ENCODE measurements at regions not wholly inside any gene's neighbourhood (a gene's known extent, or its start where the extent isn't known, plus 50 kb on each side); places are given as distances from the start of the nearest gene placed in this dataset.
"Not testable (repeated sequence)": the region's sequence is repeated elsewhere in the genome, so short reads cannot be mapped to it uniquely, and the experiment has no call there.

DNA sequence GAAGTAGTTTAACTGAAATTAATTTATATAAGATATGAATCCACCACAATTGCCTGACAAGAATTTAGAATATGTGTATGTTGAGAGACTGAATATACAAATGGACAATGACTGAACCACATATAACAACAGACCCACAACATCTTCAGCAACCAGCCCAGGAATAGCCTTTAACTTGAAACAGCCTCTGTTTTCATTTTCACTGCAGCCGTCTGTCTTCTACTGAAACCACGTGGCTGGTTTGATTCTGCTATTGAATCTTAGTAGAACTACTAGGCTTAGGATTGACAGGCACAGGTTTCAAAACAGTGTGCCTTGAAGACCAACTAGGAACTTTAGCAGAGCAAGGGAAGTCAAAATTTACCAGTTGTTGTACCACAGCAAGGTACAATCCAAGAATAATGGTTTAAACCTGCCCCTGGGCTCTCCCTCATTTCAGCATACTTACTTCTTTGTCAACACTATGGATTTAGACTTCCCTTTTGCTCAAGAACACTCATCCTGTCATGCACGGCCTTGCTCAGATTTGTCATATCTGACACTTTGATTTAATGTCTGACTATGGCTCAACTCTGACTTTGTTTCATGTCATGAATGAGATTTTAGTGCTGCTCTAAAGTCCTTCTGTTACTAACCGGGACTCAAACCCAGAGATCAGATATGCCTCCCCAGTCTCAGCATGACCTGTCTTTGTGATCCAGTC, 355.0 kb downstream of the KIF2B start:
- Mint-ChIP-seq H3K4me3 (no peak overlapping the region), H3K27ac (no peak overlapping the region), H3K36me3 (ENCODE audit: low read depth) (no peaks in the 10 kb centered on the region), H3K27me3 (ENCODE audit: low read depth) (no peaks in the 10 kb centered on the region), H3K9me3 (peaks cover 27% of the 10 kb centered on the region), H3K4me1 (ENCODE audit: low read depth) (no peaks in the 10 kb centered on the region)
- DNase-seq (ENCODE audit: low spot score), result no peak

GRCh38 chr17:54180950-54181349, 358.2 kb downstream of the KIF2B start:
- H3K4me3 Mint-ChIP-seq, result no peak overlapping the region
- H3K27ac Mint-ChIP-seq, result no peak overlapping the region
- DNase-seq (ENCODE audit: low spot score), result no peak
- H3K9me3 Mint-ChIP-seq, result peaks cover 38% of the 10 kb centered on the region
- no peaks in the 10 kb centered on the region for H3K27me3 Mint-ChIP-seq (ENCODE audit: low read depth)
- no peaks in the 10 kb centered on the region for H3K36me3 Mint-ChIP-seq (ENCODE audit: low read depth)
- H3K4me1 Mint-ChIP-seq (ENCODE audit: low read depth), result no peaks in the 10 kb centered on the region

DNA sequence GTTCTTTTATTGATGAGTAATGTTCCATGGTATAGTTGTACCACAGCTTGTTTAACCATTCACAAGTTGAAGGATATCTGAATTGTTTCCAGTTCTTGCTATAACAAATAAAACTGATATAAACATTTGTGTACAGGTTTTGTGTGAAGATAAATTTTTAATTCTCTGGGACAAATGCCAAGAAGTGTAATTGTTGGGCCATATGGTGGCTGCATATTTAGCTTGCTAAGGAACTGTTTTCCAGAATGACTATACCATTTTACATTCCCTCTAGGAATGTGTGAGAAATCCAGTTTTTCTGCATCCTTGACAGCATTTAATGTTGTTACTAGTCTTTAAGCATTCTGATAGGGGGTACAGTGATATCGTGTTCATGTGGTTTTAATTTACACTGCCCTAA, 368.5 kb downstream of the KIF2B start:
- no peak overlapping the region for H3K4me3 Mint-ChIP-seq

DNA sequence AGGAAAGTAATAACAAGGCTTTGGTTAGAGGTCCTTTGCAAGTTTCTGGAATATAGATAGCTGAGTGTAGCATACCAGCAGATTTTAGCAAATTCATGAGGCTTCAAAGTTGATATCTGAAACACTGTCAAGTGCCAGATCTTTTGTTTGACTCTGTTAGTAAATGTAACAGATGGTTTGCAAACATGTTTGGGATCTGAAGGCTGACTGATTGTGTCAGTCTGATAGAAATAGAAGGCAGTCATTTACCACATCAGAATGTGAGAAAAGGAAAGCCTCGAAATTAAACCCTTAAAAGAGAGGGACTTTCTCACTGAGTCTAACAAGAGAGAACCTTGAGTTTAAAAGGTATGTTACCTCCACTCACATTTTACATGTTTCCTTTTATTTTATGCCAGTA, 371.5 kb downstream of the KIF2B start:
- peaks cover 28% of the 10 kb centered on the region for H3K9me3 Mint-ChIP-seq
- no peaks in the 10 kb centered on the region for H3K27me3 Mint-ChIP-seq (ENCODE audit: low read depth)
- H3K27ac Mint-ChIP-seq, result no peak overlapping the region
- no peak overlapping the region for H3K4me3 Mint-ChIP-seq
- no peaks in the 10 kb centered on the region for H3K4me1 Mint-ChIP-seq (ENCODE audit: low read depth)
- no peaks in the 10 kb centered on the region for H3K36me3 Mint-ChIP-seq (ENCODE audit: low read depth)
- DNase-seq (ENCODE audit: low spot score), result no peak

More for the DNA sequence above, 368.5 kb downstream of the KIF2B start:
- Mint-ChIP-seq H3K36me3 (ENCODE audit: low read depth) (no peaks in the 10 kb centered on the region), H3K27me3 (ENCODE audit: low read depth) (no peaks in the 10 kb centered on the region), H3K27ac (no peak overlapping the region), H3K9me3 (peaks cover 29% of the 10 kb centered on the region), H3K4me1 (ENCODE audit: low read depth) (no peaks in the 10 kb centered on the region)
- no peak for DNase-seq (ENCODE audit: low spot score)

- Mint-ChIP-seq H3K36me3 (ENCODE audit: low read depth) (no peaks in the 10 kb centered on the region), H3K4me1 (ENCODE audit: low read depth) (no peaks in the 10 kb centered on the region), H3K9me3 (peaks cover 18% of the 10 kb centered on the region), H3K27ac (no peak overlapping the region), H3K4me3 (no peak overlapping the region), H3K27me3 (ENCODE audit: low read depth) (no peaks in the 10 kb centered on the region)
- no peak for DNase-seq (ENCODE audit: low spot score)
Observed at GRCh38 chr17:54196751-54197150, 374.0 kb downstream of the KIF2B start.

- DNase-seq (ENCODE audit: low spot score); H3K9me3 Mint-ChIP-seq; H3K27me3 Mint-ChIP-seq (ENCODE audit: low read depth); H3K27ac Mint-ChIP-seq; H3K36me3 Mint-ChIP-seq (ENCODE audit: low read depth); H3K4me3 Mint-ChIP-seq; H3K4me1 Mint-ChIP-seq (ENCODE audit: low read depth): not testable (repeated sequence)
Observed at GRCh38 chr17:54201380-54201779, 378.7 kb downstream of the KIF2B start.

GRCh38 chr17:54220829-54221228, 398.1 kb downstream of the KIF2B start:
- Mint-ChIP-seq H3K27ac (no peak overlapping the region), H3K9me3 (peaks cover 15% of the 10 kb centered on the region)
- no peak for DNase-seq (ENCODE audit: low spot score)

GRCh38 chr17:54221499-54221898, 398.8 kb downstream of the KIF2B start:
- Mint-ChIP-seq H3K27ac (no peak overlapping the region), H3K4me3 (no peak overlapping the region), H3K4me1 (ENCODE audit: low read depth) (no peaks in the 10 kb centered on the region), H3K9me3 (peaks cover 10% of the 10 kb centered on the region), H3K36me3 (ENCODE audit: low read depth) (no peaks in the 10 kb centered on the region), H3K27me3 (ENCODE audit: low read depth) (no peaks in the 10 kb centered on the region)
- DNase-seq (ENCODE audit: low spot score), result no peak

More at GRCh38 chr17:54220829-54221228, 398.1 kb downstream of the KIF2B start:
- H3K36me3 Mint-ChIP-seq (ENCODE audit: low read depth), result no peaks in the 10 kb centered on the region
- H3K4me1 Mint-ChIP-seq (ENCODE audit: low read depth), result no peaks in the 10 kb centered on the region
- H3K4me3 Mint-ChIP-seq, result no peak overlapping the region
- H3K27me3 Mint-ChIP-seq (ENCODE audit: low read depth), result no peaks in the 10 kb centered on the region

GRCh38 chr17:54235571-54235970, 412.8 kb downstream of the KIF2B start:
- Mint-ChIP-seq H3K36me3 (ENCODE audit: low read depth) (no peaks in the 10 kb centered on the region), H3K4me3 (no peak overlapping the region)
- DNase-seq (ENCODE audit: low spot score), result no peak

GRCh38 chr17:54237911-54238515, 415.3 kb downstream of the KIF2B start:
- no peaks in the 10 kb centered on the region for H3K36me3 Mint-ChIP-seq (ENCODE audit: low read depth)
- no peaks in the 10 kb centered on the region for H3K27me3 Mint-ChIP-seq (ENCODE audit: low read depth)
- H3K4me3 Mint-ChIP-seq, result no peak overlapping the region
- peaks cover 31% of the 10 kb centered on the region for H3K9me3 Mint-ChIP-seq
- DNase-seq (ENCODE audit: low spot score), result no peak
- no peak overlapping the region for H3K27ac Mint-ChIP-seq
- H3K4me1 Mint-ChIP-seq (ENCODE audit: low read depth), result no peaks in the 10 kb centered on the region

More at GRCh38 chr17:54235571-54235970, 412.8 kb downstream of the KIF2B start:
- H3K9me3 Mint-ChIP-seq, result peaks cover 30% of the 10 kb centered on the region
- no peak overlapping the region for H3K27ac Mint-ChIP-seq
- no peaks in the 10 kb centered on the region for H3K4me1 Mint-ChIP-seq (ENCODE audit: low read depth)
- no peaks in the 10 kb centered on the region for H3K27me3 Mint-ChIP-seq (ENCODE audit: low read depth)

- Mint-ChIP-seq H3K27ac (no peak overlapping the region), H3K9me3 (peaks cover 39% of the 10 kb centered on the region), H3K4me1 (ENCODE audit: low read depth) (no peaks in the 10 kb centered on the region), H3K36me3 (ENCODE audit: low read depth) (no peaks in the 10 kb centered on the region), H3K27me3 (ENCODE audit: low read depth) (no peaks in the 10 kb centered on the region), H3K4me3 (no peak overlapping the region)
- DNase-seq (ENCODE audit: low spot score), result no peak
Observed at GRCh38 chr17:54239291-54239690, 416.6 kb downstream of the KIF2B start.

DNA sequence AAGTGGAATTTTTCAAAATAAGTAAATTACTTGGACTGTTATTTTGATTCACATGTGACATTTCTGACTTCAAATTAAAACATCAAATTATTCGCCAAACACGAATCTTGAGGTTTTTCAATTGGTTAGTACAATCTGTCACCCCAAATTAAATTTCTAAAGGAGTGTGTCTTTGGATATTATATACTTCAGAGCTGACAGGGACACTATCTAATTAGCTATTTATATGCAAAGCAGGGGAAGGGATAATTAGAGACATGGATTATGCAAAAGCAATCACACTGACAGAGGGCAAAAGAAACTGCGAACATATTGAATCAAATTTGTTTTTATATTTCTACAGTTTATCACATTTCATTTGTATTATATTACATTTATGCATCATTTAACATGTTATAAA, 433.0 kb downstream of the KIF2B start:
- Mint-ChIP-seq H3K9me3 (peaks cover 4% of the 10 kb centered on the region), H3K4me1 (ENCODE audit: low read depth) (no peaks in the 10 kb centered on the region), H3K27me3 (ENCODE audit: low read depth) (no peaks in the 10 kb centered on the region), H3K4me3 (no peak overlapping the region), H3K36me3 (ENCODE audit: low read depth) (no peaks in the 10 kb centered on the region), H3K27ac (no peak overlapping the region)
- no peak for DNase-seq (ENCODE audit: low spot score)

GRCh38 chr17:54256401-54256929, 433.7 kb downstream of the KIF2B start:
- no peak overlapping the region for H3K4me3 Mint-ChIP-seq
- H3K27ac Mint-ChIP-seq, result no peak overlapping the region
- no peaks in the 10 kb centered on the region for H3K27me3 Mint-ChIP-seq (ENCODE audit: low read depth)
- H3K9me3 Mint-ChIP-seq, result peaks cover 11% of the 10 kb centered on the region
- no peaks in the 10 kb centered on the region for H3K36me3 Mint-ChIP-seq (ENCODE audit: low read depth)
- DNase-seq (ENCODE audit: low spot score), result no peak
- no peaks in the 10 kb centered on the region for H3K4me1 Mint-ChIP-seq (ENCODE audit: low read depth)

- H3K27ac Mint-ChIP-seq, result no peak overlapping the region
- H3K4me3 Mint-ChIP-seq, result no peak overlapping the region
- no peak for DNase-seq (ENCODE audit: low spot score)
- no peaks in the 10 kb centered on the region for H3K36me3 Mint-ChIP-seq (ENCODE audit: low read depth)
- no peaks in the 10 kb centered on the region for H3K4me1 Mint-ChIP-seq (ENCODE audit: low read depth)
- peaks cover 16% of the 10 kb centered on the region for H3K9me3 Mint-ChIP-seq
- H3K27me3 Mint-ChIP-seq (ENCODE audit: low read depth), result no peaks in the 10 kb centered on the region
Observed at GRCh38 chr17:54257440-54257839, 434.7 kb downstream of the KIF2B start.
